ENCODE measurements at regions not wholly inside any gene's neighbourhood (a gene's known extent, or its start where the extent isn't known, plus 50 kb on each side); places are given as distances from the start of the nearest gene placed in this dataset.

DNA sequence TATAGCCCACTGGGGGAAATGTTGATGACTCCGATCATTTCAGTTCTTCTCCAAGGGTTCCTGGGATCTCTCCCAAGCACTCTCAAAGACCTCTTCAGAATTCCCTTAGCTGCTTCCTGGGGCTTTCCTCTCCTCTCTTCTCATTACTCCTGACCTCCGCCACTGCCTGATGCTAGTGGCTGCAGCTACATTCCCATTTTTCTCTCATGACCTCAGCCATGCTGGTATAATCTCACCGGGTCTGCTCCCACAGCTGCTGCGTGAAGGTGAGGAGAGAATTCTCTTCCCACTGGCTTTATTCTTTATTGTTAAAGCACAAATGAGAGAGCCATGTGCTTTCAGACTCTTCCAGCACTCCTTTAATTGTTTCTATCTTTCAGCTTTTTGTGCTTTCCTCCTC lies 312.0 kb upstream of the ETAA1 start:
- no peak overlapping the region for H3K27ac ChIP-seq (ENCODE audit: low read length)
- ATAC-seq = no peak
- H3K4me3 ChIP-seq (ENCODE audit: low read depth in 2 of 2, low read length in 2 of 2) = no peak overlapping the region
- H3K36me3 ChIP-seq (ENCODE audit: control insufficient read depth, insufficient read depth, low read length) = no peaks in the 10 kb centered on the region
- POLR2A ChIA-PET = no interaction called here
- in situ Hi-C loops (cut with HindIII; ENCODE audit: low pct_unique_long_range_greater_than_20kb, low sequenced_read_pairs) (no loop called here), intact Hi-C loops (cut with micrococcal nuclease; ENCODE audit: unreplicated experiment) (no loop called here)
- no peaks in the 10 kb centered on the region for H3K4me1 ChIP-seq (ENCODE audit: control insufficient read depth, insufficient read depth, low read length)
- BruUV-seq (replicated peaks) = no TSS peak
- CTCF ChIA-PET = no interaction called here
- no peak for TF ChIP-seq TCF7L2 (IDR thresholded peaks at IDR 0.05; ENCODE audit: low read depth, low read length)
- TF ChIP-seq REST (IDR thresholded peaks at IDR 0.05; ENCODE audit: insufficient read depth in 1 of 2, low read depth in 2 of 2, low read length in 1 of 2) = no peak
- no peak for TF ChIP-seq CTCF (IDR thresholded peaks at IDR 0.05)
- no peaks in the 10 kb centered on the region for H3K9me3 ChIP-seq (ENCODE audit: control insufficient read depth, insufficient read depth, low read depth, low read length)
- no peaks in the 10 kb centered on the region for H3K27me3 ChIP-seq (ENCODE audit: control insufficient read depth, insufficient read depth, low read length)
- DNase-seq (ENCODE audit: low read depth, low spot score) = no peak

DNA sequence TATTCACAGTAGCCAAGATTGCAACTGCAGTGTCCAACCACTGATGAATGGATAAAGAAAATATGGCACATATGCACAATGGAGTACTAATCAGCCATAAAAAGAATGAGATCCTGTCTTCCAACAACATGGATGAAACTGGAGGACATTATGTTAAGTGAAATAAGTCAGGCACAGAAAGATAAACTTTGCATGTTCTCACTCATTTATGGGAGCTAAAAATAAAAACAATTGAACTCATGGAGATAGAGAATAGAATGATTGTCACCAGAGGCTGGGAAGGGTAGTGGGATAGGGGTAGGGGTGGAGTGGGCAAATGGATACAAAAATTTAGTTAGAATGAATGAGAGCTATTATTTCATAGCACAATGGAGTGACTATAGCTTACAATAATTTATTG lies 305.5 kb upstream of the ETAA1 start:
- DNase-seq (ENCODE audit: low read depth, low spot score) = no peak
- TF ChIP-seq CTCF (IDR thresholded peaks at IDR 0.05) = no peak
- no peak for TF ChIP-seq POLR2AphosphoS5 (IDR thresholded peaks at IDR 0.05; ENCODE audit: low read depth, low read length)
- TF ChIP-seq TCF7L2 (IDR thresholded peaks at IDR 0.05; ENCODE audit: low read depth, low read length) = no peak
- TF ChIP-seq SIN3A (IDR thresholded peaks at IDR 0.05; ENCODE audit: borderline replicate concordance, insufficient read depth, low read depth, low read length) = no peak
- TF ChIP-seq REST (IDR thresholded peaks at IDR 0.05; ENCODE audit: insufficient read depth in 1 of 2, low read depth in 2 of 2, low read length in 1 of 2) = no peak
- H3K27ac ChIP-seq (ENCODE audit: low read length) = no peak overlapping the region
- in situ Hi-C loops (cut with HindIII; ENCODE audit: low pct_unique_long_range_greater_than_20kb, low sequenced_read_pairs) = no loop called here
- H3K27me3 ChIP-seq (ENCODE audit: control insufficient read depth, insufficient read depth, low read length) = no peaks in the 10 kb centered on the region
- H3K9me3 ChIP-seq (ENCODE audit: control insufficient read depth, insufficient read depth, low read depth, low read length) = no peaks in the 10 kb centered on the region
- POLR2A ChIA-PET = no interaction called here
- CTCF ChIA-PET = no interaction called here
- no peak overlapping the region for H3K4me3 ChIP-seq (ENCODE audit: low read depth in 2 of 2, low read length in 2 of 2)
- no peaks in the 10 kb centered on the region for H3K4me1 ChIP-seq (ENCODE audit: control insufficient read depth, insufficient read depth, low read length)
- intact Hi-C loops (cut with micrococcal nuclease; ENCODE audit: unreplicated experiment) = no loop called here
- BruUV-seq (replicated peaks) = no TSS peak
- H3K36me3 ChIP-seq (ENCODE audit: control insufficient read depth, insufficient read depth, low read length) = no peaks in the 10 kb centered on the region
- ATAC-seq = no peak
